HG03196 (cell line): ENCODE measurements at regions not wholly inside any gene's neighbourhood (a gene's known extent, or its start where the extent isn't known, plus 50 kb on each side); places are given as distances from the start of the nearest gene placed in this dataset.

Experiments
- ATAC-seq: cut with Tn5 transposase; IDR thresholded peaks from one replicate; pipeline ENCODE4 v1.9.1; 2021; ENCODE audit not compliant: unreplicated experiment

DNA sequence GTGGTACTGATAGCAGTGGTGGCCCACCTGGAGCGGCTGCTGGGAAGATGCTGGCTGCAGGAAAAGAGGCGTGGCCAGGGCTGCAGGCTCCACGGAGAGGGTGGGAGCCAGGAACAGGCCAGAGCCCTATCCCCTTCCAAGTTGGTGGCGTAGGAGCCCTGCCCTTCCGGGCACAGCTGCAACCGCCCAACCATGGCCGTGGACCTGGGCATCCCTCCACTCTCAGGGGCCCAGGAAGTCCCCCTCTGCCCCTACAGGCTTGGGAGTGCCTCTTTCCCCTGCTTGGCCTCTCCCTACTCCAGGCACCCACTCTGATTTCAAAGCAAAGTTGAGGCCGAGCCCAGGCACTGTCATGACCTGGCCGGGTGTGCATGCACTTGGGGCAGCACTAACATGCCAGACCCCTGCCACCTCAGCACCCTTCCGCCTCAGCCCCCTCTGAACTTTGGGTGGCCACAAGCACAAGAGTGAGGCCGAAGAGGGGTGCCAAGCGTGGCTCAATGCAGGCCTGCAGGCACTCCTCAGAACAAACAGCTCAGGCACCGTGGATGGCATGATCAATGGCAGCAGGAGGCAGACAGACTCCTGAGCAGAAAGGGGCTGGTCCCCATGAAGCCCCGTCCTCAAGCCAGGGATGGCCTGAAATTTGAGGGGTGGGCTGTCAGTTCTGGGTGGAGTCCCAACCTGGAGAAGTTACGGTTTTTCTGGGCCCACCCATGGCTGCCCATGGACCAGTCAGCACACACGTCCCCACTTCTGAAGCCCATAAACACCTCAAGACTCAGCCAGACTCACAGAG lies 164.9 kb upstream of the PRNP start:
- no peak for ATAC-seq

DNA sequence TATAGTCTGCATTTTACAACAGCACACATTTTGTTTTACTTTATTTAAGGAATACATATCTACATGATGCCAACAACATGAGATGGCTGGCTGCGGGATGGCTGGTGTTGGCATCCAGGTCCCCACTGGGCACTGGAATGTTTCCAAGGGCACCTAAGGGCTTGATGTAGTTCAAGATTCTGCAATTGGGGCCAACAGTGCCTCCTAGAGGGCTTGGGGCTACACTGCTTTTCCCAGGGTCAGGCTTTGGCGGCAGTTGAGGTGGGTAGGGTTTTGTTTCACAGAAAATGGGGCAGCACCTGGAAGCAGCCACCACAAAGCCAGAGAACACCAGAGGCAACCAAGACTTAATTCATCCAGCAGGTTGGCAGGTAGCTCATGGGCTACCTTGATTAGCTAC lies 166.7 kb upstream of the PRNP start:
- no peak for ATAC-seq

DNA sequence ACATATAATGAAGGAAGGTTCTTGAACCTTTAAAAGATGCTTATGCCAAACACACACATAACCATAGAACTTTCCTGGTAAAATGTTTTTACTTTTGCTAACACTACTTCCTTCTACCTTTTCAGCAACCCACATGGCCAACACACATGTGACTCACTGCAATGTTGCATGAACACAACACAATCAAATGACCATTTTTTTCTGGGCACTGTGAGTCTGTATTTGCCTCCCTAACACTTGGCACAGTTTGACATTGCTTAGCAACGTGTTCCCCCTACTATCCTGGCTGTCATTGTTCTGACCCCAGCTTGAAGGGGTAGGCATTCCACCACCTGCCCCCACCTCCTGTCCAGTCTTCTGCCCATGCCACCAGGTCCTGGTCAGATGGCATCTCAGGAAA lies 169.4 kb upstream of the PRNP start:
- no peak for ATAC-seq

DNA sequence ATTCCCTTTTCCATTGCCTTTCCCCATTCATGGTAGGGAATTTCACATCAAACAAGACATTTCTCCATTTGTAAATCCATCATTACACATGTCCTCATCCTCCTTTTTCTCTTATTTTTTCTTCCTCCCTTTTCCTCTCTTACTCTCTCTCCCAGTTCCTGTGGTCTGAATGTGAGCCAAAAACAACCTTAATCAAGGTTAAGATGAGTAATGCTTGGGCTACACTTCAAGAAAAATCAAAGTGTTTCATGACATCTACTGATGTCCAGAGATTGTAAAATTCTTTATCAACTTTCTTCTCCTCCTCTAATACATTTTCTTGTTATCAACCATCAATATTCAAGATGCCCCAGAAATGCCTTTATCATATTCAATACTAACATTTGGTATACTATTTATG lies 172.5 kb upstream of the PRNP start:
- ATAC-seq: no peak

DNA sequence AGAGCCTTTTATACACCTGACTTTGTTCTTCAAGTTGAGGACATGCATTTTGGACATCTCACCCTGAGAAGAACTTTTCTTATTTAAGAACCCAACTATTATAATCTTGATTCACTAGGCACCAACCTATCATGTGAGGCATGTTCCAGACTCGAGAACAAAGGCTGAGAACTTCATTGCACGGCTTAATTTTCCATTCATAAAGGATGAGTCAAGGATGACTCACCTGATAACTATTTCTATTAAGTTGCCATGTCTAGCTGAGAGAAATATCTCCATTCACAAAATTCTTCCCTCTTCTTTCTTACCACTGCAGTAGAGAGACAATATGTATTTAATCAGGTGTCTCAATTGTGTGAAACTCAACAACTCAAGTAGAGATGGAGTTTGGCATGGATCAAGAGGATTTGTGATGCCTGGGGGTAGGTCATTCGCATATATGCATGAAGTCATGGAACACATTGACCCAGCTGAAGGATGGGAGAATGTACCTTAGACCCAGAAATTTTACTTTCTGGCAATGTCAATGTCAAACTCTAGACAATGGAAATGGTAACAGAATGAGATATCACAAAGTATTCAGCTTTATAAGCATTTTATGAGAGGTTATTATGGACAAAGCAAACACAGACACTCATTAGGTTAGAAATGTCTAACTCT lies 173.2 kb upstream of the PRNP start:
- ATAC-seq: no peak

DNA sequence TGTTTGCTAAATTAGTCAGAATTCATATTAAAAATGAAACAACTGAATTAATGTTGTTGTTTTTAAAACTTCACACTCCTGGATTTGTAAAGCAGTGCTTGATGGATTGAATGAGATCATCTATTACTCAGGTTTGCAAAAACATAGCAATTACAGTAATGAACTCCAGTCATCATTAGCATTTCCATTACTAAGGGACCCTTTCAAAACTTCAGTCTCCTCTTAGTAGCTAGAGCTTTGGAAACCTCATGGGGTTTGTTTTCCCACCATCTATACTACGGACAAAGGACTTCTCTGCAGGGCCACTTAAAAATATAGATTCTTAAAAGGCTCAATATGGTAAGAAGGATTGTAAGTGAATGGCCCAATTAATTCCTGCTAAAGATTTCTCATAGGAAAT lies 174.5 kb upstream of the PRNP start:
- no peak for ATAC-seq

DNA sequence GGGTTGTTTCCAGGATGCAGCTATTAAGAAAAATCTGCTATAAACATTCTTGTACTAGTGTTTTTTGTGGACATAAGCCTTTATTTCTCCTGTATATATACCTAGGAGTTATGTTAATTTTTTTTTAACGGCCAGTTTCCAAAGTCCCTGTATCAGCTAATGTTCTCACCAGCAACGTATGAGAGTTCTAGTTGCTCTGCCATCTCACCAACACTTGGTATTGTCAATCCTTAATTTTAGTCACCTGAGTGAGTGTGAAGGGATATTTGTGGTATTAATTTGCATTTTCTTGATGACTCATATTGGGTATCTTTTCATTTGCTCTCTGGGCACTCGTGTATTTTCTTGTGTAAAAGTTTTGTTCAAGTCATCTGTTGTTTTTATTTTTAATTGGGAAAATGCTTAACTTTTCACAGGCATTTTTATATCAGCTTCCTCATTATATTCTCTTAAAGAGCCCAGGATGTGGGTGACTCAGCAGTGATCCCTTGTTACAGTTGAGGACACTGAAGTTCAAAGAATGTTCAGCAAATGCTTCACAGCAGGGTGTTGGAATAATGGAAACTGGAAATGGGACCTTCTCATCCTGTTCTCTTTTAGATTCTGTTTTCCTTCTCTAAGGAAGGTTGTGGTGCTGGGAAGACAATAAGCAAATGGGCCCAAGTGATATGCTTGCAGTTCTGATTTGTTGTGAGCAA lies 176.3 kb upstream of the PRNP start:
- no peak for ATAC-seq

DNA sequence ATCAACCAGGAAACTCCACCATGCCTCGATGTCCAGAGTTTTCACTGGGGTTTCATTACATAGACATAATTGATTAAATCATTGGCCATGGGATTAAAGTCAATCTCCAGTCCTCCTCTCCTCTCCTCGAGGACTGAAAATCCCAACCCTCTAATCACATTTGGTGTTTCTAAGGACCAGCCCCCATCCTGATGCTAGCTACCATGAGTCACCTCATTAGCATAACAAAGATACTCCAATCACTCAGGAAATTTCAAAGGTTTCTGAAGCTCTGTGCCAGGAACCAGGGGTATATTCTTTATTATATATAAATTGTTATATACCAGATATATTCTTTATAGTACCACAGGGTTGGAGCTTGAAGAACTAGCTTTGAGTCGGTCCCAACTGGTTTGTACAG lies 177.5 kb upstream of the PRNP start:
- no peak for ATAC-seq

DNA sequence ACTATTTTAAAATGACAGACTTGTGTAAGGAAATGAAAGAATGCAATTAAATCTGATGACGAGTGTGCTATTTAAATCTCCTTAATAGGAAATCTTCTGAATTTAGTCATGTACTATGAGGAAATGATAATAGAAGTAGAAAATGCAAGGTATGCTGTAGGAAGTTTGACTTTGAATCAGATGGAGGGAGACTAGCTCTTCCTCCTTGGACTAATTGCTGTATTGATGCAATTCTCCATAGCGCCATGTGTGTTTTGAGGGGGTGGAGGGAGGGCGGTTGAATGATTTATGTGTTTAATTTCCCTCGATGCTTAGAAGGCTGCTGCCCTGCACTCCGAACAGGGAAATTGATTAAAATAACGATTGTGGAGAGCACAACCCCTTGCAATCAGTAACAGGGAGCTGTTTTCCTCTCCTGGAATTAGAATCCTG lies 179.0 kb upstream of the PRNP start:
- ATAC-seq: no peak

DNA sequence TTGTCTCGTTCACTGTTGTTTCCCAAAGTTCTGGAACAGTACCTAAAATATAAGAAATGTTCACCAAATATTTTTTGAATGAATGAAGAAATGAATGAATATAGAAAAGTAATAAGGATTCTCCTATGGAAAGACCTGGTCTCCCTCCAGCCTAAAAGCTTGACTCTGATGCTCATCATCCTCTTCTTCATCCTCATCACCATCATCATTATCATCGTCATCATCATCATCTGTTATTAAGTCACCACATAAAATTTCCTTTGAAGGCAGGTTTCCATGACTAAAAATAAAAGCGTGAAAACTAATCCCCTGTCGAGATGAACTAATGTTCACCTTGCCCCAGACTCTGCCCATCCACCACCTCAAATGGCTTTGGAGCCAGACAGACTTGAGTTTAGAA lies 181.4 kb upstream of the PRNP start:
- ATAC-seq: no peak

DNA sequence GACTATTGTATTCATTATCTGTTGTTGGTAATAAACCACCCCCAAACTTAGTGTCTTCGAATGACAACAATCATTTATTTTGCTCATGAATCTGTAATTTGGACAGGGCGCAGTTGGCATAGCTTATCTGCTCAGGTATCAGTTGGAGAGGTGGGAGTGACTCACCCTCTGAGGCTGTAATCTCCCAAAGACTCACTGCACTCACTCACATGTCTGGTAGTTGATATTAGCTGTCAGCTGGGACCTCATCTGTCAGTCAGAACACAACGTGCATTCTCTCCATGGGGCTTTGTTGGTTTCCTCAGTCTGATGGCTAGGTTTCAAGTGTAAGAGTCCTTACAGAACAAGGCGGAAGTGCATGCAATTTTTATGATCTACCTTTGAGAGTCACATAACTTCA lies 183.5 kb upstream of the PRNP start:
- no peak for ATAC-seq

DNA sequence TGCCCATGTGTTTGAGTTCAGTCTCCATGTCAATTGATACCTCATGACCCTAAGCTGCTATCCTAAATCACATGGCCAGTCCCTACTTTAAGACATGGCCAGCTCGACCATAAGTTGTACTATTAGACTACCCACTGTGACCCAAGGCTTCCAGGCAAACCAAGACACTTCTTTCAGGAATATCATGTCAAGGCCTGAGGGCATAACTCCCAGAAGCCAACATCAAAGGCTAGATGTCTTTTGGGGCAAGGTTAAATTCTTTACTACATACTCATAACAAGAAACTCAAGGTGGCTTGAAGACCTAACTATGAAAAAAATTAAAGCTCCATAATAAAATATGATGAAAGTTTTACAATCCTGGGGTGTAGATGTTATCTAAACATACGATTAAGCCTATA lies 192.9 kb upstream of the PRNP start:
- ATAC-seq: no peak

DNA sequence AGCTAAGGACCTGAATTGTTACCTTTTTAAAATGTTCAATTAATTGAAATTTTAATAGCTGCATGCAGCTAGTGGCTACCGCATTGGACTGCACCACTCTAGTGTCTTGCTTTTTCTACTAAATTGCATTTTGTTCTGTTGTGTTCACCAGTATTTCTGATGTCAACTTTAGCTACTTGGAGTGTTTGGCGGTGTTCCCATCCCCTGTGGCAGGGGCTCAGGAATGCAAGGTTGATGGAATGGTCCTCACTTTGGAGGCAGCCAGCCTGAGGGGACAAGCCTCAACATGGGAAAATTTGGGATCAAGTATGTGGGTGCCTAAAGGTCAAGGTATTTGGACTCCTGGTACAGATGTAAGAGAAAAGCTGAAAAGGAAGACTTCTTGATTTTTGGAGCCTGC lies 194.6 kb upstream of the PRNP start:
- no peak for ATAC-seq

DNA sequence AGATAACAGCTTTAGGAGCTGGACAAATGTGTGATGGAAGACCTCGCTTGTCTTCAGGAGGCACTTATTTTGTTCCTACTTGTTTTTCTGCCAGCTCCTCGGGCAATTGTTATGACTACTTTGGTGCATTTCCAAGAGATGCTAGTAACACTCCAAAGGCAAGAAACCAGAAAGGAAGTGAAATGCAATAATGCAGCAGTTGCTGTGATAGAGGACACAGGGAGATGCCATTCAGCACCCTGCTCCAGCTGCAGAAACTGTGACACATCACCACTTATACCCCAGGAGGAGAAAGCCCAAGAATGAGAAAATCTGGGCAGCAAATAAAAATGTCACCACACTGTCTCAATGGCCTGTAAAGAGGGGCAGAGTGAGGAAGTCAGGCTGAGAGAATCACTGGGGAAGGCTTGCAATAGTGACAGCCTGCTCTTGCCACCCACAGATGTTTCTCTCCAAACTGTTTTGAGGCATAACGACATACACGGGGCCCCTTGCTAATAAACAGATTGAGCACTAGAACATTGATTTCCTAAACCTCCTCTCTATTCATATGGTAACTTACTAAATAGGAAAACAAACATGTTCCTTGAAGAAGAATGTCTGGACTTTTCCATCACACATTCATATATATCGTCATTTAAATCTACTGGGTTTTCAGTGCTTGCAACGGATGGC lies 195.5 kb upstream of the PRNP start:
- no peak for ATAC-seq

DNA sequence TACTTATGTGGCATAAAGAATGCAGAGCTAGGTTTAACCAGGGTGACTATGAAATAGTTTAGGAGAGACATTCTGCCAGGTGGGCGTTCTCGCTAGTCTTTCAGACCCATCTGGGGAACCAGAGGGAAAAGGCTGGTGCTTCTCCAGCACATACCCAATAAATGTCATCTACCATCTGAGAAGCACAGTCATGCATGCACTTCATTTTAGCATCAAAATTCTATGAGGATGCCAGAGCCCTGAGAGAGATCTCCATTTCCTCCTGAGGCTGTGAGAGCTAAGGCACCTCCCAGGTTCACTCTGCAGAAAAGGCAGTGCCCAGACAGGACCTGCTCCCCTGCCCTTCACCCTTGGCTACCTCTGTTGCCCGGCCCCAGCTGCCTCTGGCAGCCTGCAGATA lies 196.2 kb upstream of the PRNP start:
- no peak for ATAC-seq

DNA sequence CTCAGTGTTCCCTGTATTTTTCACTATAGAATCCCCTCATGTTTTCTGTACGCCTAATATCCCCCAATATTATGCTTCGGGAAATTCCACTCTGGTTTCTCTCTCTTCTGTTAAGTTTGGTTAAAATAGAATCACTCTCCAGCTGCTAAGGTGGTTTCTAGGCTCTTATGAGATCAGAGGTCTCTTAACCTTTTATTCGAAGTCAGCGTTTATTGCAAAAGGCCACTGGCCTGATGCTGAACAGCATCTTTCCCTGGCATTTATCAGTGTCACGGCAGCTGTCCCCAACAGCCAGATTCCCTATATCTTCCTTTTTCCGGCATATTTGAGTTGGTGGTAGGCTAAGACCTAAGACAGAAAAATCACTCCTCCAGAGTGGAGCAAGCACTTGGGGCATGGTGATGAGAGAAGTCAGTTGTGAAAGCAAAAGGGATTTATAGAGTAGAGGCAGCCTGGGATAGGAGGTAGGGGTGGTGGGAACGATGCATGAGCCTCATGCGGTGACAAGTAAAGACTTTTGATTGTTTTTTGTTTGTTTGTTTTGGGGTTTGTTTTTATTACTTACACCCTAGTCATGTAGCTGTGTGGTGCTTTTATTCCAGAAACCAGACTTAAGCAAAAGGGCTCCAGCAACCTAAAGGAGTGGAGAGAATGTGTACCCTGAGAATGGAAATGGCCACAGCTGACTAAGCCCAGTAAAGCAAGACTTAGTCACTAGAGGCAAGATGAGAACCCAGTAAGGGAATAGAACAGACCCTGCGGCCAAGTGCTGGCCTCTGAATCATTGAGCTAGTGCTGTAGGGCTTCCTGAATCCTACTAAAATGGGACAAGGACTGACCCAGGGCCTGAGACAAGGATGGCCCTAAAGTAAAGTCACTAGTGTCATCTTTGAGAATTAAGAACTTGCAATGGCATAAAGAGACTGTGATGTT lies 197.6 kb upstream of the PRNP start:
- ATAC-seq: no peak

DNA sequence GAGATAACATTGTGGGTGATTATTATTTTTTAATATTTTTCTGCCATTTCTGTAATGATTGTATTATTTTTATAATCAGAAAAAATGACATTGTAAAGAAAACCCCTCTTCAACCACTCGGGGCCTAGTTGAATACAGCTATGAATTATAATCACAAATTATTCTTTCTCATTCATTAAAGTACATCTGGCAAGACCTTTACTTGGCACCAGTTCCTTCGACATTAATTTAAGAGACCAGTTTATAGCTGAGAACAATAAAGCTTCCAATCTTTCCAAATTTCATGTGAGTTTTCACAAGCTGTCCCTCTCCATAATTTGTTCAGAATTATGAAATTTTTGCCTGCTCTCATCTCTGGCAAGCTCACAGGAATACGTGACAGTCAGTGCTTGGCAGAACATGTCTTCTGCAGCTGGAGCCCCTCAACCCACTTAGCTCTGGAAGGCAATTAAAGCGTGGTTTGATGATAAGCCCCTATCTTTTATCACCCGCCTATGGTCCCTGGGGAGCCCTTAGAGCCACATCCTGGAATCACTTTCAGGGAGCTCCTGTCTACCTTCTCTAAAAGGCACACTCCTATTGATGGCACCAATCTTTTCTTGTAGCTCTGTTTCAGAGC lies 201.8 kb upstream of the PRNP start:
- ATAC-seq: no peak

DNA sequence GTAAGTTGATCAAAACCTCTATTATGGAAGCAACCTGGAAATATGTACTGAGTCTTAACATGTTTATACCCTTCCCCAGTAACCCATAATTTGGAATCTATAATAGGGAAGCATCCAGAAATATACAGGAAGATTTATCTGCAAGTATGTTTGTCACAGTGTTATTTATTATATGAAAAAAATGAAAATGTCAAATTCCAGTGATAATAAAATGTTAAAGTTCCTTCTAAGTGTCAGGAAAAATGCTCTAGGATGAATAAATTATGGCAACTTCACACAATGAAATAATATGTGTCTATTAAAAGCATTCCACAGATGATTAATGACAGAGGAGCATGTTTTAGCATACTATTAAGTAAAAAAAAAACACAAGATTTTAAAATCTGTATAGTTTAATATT lies 202.3 kb upstream of the PRNP start:
- ATAC-seq: no peak

DNA sequence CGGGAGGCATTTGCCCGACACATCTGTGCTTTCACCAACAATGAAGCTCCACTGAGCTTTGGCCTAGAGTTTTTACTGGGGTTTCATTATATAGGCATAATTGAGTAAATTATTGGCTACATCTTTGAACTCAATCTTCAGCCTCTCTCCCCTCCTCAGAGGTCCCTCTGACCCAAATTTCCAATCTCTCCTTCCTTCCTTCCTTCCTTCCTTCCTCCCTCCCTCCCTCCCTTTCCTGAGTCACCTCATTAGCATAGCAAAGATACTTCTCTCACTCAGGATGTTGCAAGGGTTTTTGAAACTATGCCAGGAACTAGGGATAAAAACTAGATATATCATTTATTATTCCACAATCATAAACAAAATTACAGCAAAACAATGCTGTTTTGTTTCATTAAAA lies 202.8 kb upstream of the PRNP start:
- no peak for ATAC-seq

DNA sequence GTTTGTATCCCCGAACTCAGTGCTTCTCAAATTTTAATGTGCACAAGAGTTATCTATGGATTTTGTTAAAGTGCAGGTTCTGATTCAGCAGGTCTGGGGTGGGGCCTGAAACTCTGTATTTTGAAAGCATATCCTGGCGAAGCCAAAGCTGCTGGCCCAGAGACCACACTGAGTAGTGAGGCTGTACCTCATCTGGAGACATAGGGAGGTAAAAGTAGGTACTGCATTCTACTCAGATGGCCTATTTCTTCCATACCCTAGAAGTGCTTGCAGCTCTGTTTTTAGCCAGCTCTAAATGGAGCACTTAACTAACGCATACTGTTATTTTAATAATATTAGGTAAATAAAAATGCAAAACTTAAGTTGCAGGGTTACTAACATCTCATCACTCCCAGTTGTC lies 206.2 kb upstream of the PRNP start:
- ATAC-seq: no peak
